Neuronal stem cell (in vitro differentiated cells): ENCODE measurements at regions not wholly inside any gene's neighbourhood (a gene's known extent, or its start where the extent isn't known, plus 50 kb on each side); places are given as distances from the start of the nearest gene placed in this dataset.
"Not testable (repeated sequence)": the region's sequence is repeated elsewhere in the genome, so short reads cannot be mapped to it uniquely, and the experiment has no call there.

Experiments
- DNase-seq: peaks from one replicate; pipeline ENCODE4 v3.0.0-alpha.2; 2013; ENCODE audit warnings: low spot score
- H2AFZ ChIP-seq: one replicate; pipeline ENCODE4 v1.6.1; 2013; ENCODE audit warnings: mild to moderate bottlenecking, low read length, inconsistent platforms
- H2AK5ac ChIP-seq: 2 replicates; pipeline ENCODE4 v1.6.1; 2013; ENCODE audit warnings: low read depth, mild to moderate bottlenecking, inconsistent platforms, low read length, moderate library complexity, mixed read lengths
- H2BK120ac ChIP-seq: 2 replicates; pipeline ENCODE4 v1.6.1; 2013; ENCODE audit warnings: low read depth, mild to moderate bottlenecking, inconsistent platforms, low read length, moderate library complexity, mixed read lengths
- H2BK12ac ChIP-seq: one replicate; pipeline ENCODE4 v1.6.1; 2013; ENCODE audit warnings: low read length, inconsistent platforms
- H2BK15ac ChIP-seq: 2 replicates; pipeline ENCODE4 v1.6.1; 2013; ENCODE audit warnings: mild to moderate bottlenecking, low read length, inconsistent platforms, mixed read lengths
- H2BK5ac ChIP-seq: one replicate; pipeline ENCODE4 v1.6.1; 2013; ENCODE audit warnings: inconsistent platforms, mild to moderate bottlenecking, low read length, moderate library complexity
- H3K14ac ChIP-seq: one replicate; pipeline ENCODE4 v1.6.1; 2013; ENCODE audit warnings: low read length, inconsistent platforms
- H3K18ac ChIP-seq: 2 replicates; pipeline ENCODE4 v1.6.1; 2013; ENCODE audit warnings: low read length, inconsistent platforms
- H3K23ac ChIP-seq: 2 replicates; pipeline ENCODE4 v1.6.1; 2013; ENCODE audit warnings: low read depth, mild to moderate bottlenecking, mixed read lengths, low read length, inconsistent platforms; ENCODE audit not compliant: poor library complexity
- H3K27ac ChIP-seq: replicated peaks from 3 replicates; pipeline ENCODE4 v1.5.1; 2013; ENCODE audit warnings: low read length, inconsistent platforms
- H3K27me3 ChIP-seq, 3 experiments: 2 replicates each; pipeline ENCODE4 v1.6.1; 2013; ENCODE audit warnings: low read length in 3 of 3, mild to moderate bottlenecking in 2 of 3, inconsistent platforms in 1 of 3, low read depth in 1 of 3, mixed read lengths in 1 of 3, moderate library complexity in 1 of 3; ENCODE audit not compliant: control insufficient read depth in 3 of 3, insufficient read depth in 3 of 3
- H3K36me3 ChIP-seq, 2 donors: replicated peaks in 1 of 2; 2 replicates each; pipeline ENCODE4 v1.6.1; 2013; ENCODE audit warnings: low read length in 2 of 2; ENCODE audit not compliant: control insufficient read depth in 2 of 2, insufficient read depth in 2 of 2
- H3K4ac ChIP-seq: 2 replicates; pipeline ENCODE4 v1.6.1; 2013; ENCODE audit warnings: inconsistent platforms, mild to moderate bottlenecking, low read length, moderate library complexity
- H3K4me1 ChIP-seq, 2 donors: 1 replicate in 1 of 2; 2 replicates in 1 of 2; pipeline ENCODE4 v1.6.1; 2013; ENCODE audit warnings: low read length in 2 of 2, low read depth in 1 of 2; ENCODE audit not compliant: control insufficient read depth in 2 of 2, insufficient read depth in 1 of 2
- H3K4me2 ChIP-seq: one replicate; pipeline ENCODE4 v1.6.1; 2013; ENCODE audit warnings: mild to moderate bottlenecking, low read length, inconsistent platforms; ENCODE audit not compliant: insufficient read depth, poor library complexity, severe bottlenecking
- H3K4me3 ChIP-seq, 2 donors: 2 replicates each; pipeline ENCODE4 v1.5.1; 2013; ENCODE audit warnings: low read length in 2 of 2, mild to moderate bottlenecking in 2 of 2, inconsistent platforms in 1 of 2, moderate library complexity in 1 of 2
- H3K79me1 ChIP-seq: one replicate; pipeline ENCODE4 v1.6.1; 2013; ENCODE audit warnings: low read depth, mild to moderate bottlenecking, inconsistent platforms, low read length, moderate library complexity
- H3K9ac ChIP-seq: one replicate; pipeline ENCODE4 v1.6.1; 2013; ENCODE audit warnings: mild to moderate bottlenecking, low read depth, low read length, inconsistent platforms; ENCODE audit not compliant: poor library complexity
- H3K9me3 ChIP-seq, 2 donors: replicated peaks in 1 of 2; 2 replicates each; pipeline versions ENCODE3 to v1.6.1; 2013; ENCODE audit warnings: low read length in 2 of 2, mild to moderate bottlenecking in 2 of 2, inconsistent platforms in 1 of 2, low read depth in 1 of 2, mixed read lengths in 1 of 2, moderate library complexity in 1 of 2; ENCODE audit not compliant: control insufficient read depth in 2 of 2, insufficient read depth in 1 of 2
- H4K8ac ChIP-seq: one replicate; pipeline ENCODE4 v1.6.1; 2013; ENCODE audit warnings: low read depth, mild to moderate bottlenecking, inconsistent platforms, low read length, moderate library complexity
- H4K91ac ChIP-seq: one replicate; pipeline ENCODE4 v1.6.1; 2013; ENCODE audit warnings: low read length, low read depth, mild to moderate bottlenecking, inconsistent platforms; ENCODE audit not compliant: poor library complexity
- WGBS, 2 donors: extraction: QIAGEN DNeasy Blood & Tissue Kit; methylation state at CpG; one replicate each; pipeline ENCODE4 v1.1.7; 2013; ENCODE audit warnings: missing lambda C conversion rate in 2 of 2, mixed read lengths in 1 of 2; ENCODE audit not compliant: insufficient read length in 2 of 2, insufficient replicate concordance in 1 of 2; ENCODE audit errors: extremely low coverage in 2 of 2; 5-methylcytosine and 5-hydroxymethylcytosine counted together

DNA sequence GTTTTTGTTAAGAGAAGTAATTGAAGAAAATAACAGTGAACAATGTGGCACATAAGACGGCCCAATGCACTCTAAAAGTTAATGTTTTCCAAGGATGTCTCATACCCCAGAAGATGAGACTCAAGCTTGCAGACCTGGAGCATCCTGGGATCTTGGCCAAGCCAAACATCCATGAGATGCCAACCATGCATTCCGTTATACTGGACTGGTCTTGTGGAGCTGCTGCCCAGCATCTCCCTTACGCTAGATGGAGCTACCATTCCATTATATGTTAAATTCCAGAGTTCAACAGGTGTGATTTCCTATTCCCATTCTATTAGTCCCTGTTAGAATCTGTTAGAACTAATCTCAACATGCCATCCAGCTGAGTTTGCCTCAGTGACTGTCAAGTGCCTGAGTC, 181.8 kb downstream of the PDCD6IP start:
- no peak overlapping the region for H3K14ac ChIP-seq
- no CpG with 5 or more reads among the region's 3 CpGs for WGBS, 2 donors

DNA sequence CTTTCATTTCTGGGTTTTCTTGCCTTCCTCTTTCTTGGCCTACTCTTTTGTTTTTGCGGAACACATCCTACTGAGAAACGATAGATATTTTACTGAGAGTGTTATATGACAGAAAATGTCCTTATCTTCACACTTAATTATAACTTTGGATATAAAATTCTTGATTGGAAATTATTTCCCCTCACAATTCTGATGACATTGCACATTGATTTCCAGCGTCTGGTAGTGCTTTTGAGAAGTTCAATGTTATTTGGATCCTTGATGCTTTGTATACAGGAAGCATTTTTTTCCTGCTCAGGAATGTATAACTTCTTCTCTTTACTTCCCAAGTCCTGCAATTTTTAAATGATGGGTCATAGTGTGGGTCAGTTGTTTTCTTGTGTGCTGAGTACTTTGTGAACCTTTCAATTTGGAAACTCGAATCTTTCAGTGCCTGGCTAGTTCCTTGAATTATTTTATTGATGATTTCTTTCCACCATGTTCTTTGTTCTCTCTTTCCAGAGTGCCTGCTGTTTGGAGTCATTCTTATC, 183.9 kb downstream of the PDCD6IP start:
- H3K27ac ChIP-seq, result no peak overlapping the region

More for the DNA sequence above, 181.8 kb downstream of the PDCD6IP start:
- no peaks in the 10 kb centered on the region for H3K9me3 ChIP-seq
- no peak overlapping the region for H3K4me3 ChIP-seq
- DNase-seq, result no peak
- H3K23ac ChIP-seq, result no peak overlapping the region
- no peak overlapping the region for H3K9ac ChIP-seq
- H2BK120ac ChIP-seq, result no peak overlapping the region
- H3K4me1 ChIP-seq, result no peaks in the 10 kb centered on the region
- no peak overlapping the region for H3K4ac ChIP-seq
- no peak overlapping the region for H2AK5ac ChIP-seq
- no peak overlapping the region for H2BK12ac ChIP-seq
- no peak overlapping the region for H2BK15ac ChIP-seq
- no peaks in the 10 kb centered on the region for H3K27me3 ChIP-seq
- no peak overlapping the region for H3K18ac ChIP-seq
- H3K36me3 ChIP-seq, result no peaks in the 10 kb centered on the region
- H3K4me2 ChIP-seq, result no peak overlapping the region
- H4K91ac ChIP-seq, result no peak overlapping the region
- H3K79me1 ChIP-seq, result no peaks in the 10 kb centered on the region
- no peak overlapping the region for H3K27ac ChIP-seq
- no peak overlapping the region for H4K8ac ChIP-seq
- no peak overlapping the region for H2BK5ac ChIP-seq
- no peak overlapping the region for H2AFZ ChIP-seq

DNA sequence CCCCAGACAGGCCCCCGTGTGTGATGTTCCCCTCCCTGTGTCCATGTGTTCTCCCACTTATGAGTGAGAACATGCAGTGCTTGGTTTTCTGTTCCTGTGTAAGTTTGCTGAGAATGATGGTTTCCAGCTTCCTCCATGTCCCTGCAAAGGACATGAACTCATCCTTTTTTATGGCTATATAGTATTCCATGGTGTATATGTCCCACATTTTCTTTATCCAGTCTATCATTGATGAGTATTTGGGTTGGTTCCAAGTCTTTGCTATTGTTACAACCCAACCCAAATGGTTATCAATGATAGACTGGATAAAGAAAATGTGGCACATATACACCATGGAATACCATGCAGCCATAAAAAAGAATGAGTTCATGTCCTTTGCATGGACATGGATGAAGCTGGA, 184.5 kb downstream of the PDCD6IP start:
- not testable (repeated sequence) for H3K14ac ChIP-seq
- WGBS, 2 donors, result no CpG with 5 or more reads among the region's 1 CpG

More for the DNA sequence above, 183.9 kb downstream of the PDCD6IP start:
- Histone ChIP-seq H4K8ac (no peak overlapping the region), H2AFZ (no peak overlapping the region), H3K14ac (no peak overlapping the region), H2BK12ac (no peak overlapping the region), H3K4me2 (no peak overlapping the region), H2BK15ac (no peak overlapping the region), H3K36me3 (no peaks in the 10 kb centered on the region), H2BK120ac (no peak overlapping the region), H3K4ac (no peak overlapping the region), H2AK5ac (no peak overlapping the region), H2BK5ac (no peak overlapping the region), H3K9ac (no peak overlapping the region), H3K18ac (no peak overlapping the region), H3K9me3 (no peaks in the 10 kb centered on the region), H3K4me3 (no peak overlapping the region), H3K27me3 (no peaks in the 10 kb centered on the region), H3K4me1 (no peaks in the 10 kb centered on the region), H4K91ac (no peak overlapping the region), H3K79me1 (no peaks in the 10 kb centered on the region), H3K23ac (no peak overlapping the region)
- DNase-seq, result no peak
- WGBS, 2 donors, result no CpG with 5 or more reads among the region's 4 CpGs

DNA sequence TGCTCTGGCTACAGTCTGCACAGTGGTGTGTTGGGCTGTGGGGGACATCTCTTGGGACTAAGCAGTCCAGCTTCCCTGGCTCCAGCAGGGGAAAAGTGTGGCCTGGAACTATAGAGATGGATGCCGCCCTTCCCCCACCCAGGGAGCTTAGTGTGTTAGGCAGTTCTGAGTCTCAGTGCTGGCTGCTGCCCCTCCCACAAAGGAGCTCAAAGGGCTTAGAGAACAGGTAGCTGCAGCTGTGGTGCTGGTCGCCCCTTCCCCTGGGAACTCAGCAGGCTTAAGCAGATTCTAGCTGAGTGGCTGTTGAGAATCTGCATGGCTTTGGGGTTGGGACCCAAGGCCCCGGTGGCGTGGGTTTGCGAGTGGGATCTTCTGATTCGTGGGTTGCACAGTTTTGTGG, 190.8 kb downstream of the PDCD6IP start:
- Histone ChIP-seq H3K18ac (peak overlapping the region; percentile 44), H3K9ac (no peak overlapping the region), H3K9me3 (no peaks in the 10 kb centered on the region), H3K27me3 (no peaks in the 10 kb centered on the region), H3K23ac (no peak overlapping the region), H2AFZ (no peak overlapping the region), H3K27ac (no peak overlapping the region), H3K4ac (no peak overlapping the region), H2AK5ac (no peak overlapping the region), H2BK120ac (no peak overlapping the region), H3K4me1 (peaks cover 0 to 6% of the 10 kb centered on the region in 2 donors), H3K4me2 (no peak overlapping the region), H4K8ac (no peak overlapping the region), H2BK15ac (no peak overlapping the region), H2BK5ac (peak overlapping the region; percentile 9), H2BK12ac (no peak overlapping the region), H3K79me1 (no peaks in the 10 kb centered on the region), H3K4me3 (no peak overlapping the region), H4K91ac (no peak overlapping the region), H3K36me3 (no peaks in the 10 kb centered on the region), H3K14ac (no peak overlapping the region)
- WGBS, 2 donors, result no CpG with 5 or more reads among the region's 6 CpGs
- DNase-seq, result no peak

More for the DNA sequence above, 184.5 kb downstream of the PDCD6IP start:
- H4K8ac ChIP-seq, H3K9me3 ChIP-seq, H3K23ac ChIP-seq, H2BK5ac ChIP-seq, H3K27ac ChIP-seq, H2BK12ac ChIP-seq, H2AK5ac ChIP-seq, H2AFZ ChIP-seq, H3K9ac ChIP-seq, H3K18ac ChIP-seq, H3K27me3 ChIP-seq, H2BK120ac ChIP-seq, H3K4me2 ChIP-seq, H3K4me3 ChIP-seq, DNase-seq, H3K4me1 ChIP-seq, H4K91ac ChIP-seq, H3K79me1 ChIP-seq, H3K36me3 ChIP-seq, H2BK15ac ChIP-seq, H3K4ac ChIP-seq: not testable (repeated sequence)
